ENCODE measurements at regions not wholly inside any gene's neighbourhood (a gene's known extent, or its start where the extent isn't known, plus 50 kb on each side); places are given as distances from the start of the nearest gene placed in this dataset.
"Not testable (repeated sequence)": the region's sequence is repeated elsewhere in the genome, so short reads cannot be mapped to it uniquely, and the experiment has no call there.

DNA sequence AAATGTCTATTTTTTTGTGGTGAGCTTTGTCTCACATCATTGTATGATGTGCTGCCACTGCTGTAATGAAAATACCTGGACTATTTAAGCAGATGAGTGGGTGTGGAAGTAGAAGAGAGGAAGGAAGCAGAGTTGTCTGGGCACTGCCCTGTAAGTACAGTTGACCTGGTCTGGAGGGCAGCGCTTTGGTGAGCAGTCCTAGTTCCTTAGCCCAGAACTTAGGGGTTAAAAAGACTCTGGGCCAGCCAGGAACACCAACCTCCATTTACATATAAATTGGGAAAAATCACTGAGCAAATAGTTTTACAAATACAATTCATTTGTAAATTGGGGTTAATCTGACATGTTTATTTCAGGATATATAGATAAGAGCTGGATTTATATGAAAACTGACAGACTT lies 347.1 kb upstream of the FAT1 start:
- FAIRE-seq, result no peak

- no peak for FAIRE-seq
Measured at GRCh38 chr4:187071946-187072600, 348.4 kb upstream of the FAT1 start.

DNA sequence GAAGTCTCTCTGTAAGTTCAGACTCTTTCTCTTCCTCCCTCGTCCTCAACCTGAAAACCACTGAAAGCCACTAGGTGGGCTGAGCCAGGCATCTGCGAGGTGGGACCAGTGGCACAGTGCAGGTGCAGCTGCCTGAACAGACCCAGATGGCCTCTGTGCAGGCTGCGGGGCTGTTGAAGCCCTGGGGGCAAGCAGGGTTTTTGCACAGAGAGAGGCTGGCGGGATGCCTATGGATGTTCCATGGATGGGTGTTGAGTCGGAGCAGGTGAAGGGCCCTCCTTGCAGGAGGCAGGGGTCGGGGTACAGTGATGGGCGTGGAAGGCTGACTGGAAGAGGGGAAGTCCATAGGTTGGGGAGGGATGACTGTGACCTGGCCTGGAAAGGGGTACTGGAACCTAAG lies 350.2 kb upstream of the FAT1 start:
- FAIRE-seq, result no peak

GRCh38 chr4:187075514-187075913 lies 351.9 kb upstream of the FAT1 start:
- no peak for FAIRE-seq

GRCh38 chr4:187077744-187078401 lies 354.2 kb upstream of the FAT1 start:
- no peak for FAIRE-seq

GRCh38 chr4:187084701-187085100 lies 361.0 kb upstream of the FAT1 start:
- FAIRE-seq, result no peak

DNA sequence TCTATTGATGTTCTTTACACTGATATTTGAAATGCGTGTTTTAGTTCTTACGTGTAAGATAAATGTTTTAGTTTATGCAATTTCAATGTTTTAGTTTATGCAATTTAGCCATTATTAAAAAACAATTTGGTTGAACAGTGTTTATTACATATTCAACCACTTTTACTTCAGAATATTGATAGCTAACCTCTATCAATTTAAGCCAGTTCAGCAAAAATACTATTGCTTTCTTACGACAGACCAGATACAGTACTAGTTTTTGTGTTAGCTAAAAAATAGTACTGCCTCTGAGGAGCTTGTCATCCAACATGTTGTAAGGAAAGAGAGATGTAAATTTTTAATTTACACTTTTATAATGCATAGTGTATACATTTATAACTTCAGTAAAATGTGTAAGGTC lies 361.7 kb upstream of the FAT1 start:
- no peak for FAIRE-seq

DNA sequence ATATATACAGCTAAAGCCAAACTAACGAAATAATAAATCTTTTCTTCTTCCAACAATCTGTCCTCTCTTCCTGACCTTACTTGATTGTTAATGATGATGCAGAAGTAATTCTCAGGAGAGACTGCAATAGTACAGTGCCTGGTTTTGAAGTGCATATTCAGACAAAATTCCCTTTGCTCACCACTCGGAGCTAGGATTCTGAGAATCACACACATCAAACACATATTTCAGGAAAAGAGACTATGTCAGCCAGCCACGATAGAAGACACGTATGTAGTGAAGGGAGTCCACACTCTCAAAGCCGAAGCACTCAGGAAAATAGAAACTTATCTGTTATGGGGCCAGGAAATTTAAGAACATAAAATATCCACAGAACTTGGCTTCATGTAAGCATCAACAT lies 362.5 kb upstream of the FAT1 start:
- FAIRE-seq, result no peak

DNA sequence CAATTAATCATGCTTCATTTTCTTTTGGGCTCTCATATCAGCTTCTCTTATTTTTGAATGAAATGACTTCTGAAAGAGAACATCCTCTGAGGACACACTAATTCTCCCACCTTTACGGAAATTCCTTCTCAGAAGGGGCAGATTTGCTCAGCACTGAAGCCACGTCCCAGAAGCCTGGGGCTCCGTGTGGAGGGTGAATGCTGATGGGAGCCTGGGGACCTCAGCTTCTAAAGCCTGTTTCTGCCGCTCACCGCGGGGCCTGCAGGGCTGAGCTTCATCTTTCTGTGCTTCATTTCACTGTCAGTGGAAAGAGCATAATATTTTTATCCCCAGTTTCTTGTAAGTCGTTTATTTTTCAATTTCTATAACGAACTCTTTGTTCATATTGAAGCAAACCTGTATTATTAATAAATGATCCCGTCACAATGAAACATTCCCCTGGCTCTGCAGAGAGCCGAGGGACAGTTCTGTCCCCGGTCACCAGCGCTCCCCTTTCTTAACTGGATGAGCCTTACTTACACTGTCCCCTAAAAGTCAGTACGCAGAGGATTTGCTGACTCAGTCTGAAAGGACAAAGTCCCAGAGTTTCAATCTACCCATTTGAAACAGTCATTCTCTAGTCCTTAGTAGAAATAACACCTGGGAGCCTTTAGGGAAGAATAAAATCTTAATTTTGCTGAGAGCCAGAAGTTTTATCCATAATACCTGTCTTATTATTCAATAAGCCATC lies 364.6 kb upstream of the FAT1 start:
- FAIRE-seq, result no peak

- no peak for FAIRE-seq
Measured at GRCh38 chr4:187090401-187090800, 366.7 kb upstream of the FAT1 start.

DNA sequence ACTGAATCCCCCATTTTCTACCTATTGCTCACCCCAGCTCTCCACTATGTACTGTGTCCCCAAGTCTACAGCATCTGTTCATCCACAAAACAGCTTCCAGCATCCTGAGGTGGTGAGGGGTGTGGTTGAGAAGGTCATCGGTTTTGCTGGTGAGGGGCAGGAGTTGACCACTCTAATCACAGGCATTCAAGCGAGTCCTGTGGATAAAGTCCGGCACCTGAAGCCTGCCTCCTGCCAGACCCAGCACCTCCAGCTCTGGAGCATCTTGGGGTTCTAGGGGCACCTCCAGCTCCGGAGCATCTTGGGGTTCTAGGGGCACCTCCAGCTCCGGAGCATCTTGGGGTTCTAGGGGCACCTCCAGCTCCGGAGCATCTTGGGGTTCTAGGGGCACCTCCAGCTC lies 367.2 kb upstream of the FAT1 start:
- FAIRE-seq, result not testable (repeated sequence)

DNA sequence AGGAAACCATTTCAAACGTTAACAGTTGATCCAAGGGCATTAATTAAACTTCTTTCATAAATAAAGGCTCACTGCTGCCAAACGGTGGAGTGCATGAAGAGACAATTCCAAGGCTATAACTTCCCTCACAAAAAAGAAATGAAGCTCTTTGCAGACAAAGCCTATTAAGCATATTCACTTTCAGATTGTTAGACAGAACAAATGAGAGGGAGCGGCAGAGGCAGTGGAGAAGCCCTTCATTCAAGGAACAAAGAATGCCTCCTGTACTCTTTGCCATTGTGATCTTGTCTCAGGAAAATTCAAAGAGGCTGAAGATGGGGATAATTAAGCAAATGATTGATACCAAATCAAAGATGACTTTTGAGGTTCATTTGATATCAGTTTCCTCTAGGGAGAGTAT lies 370.5 kb upstream of the FAT1 start:
- FAIRE-seq, result no peak

GRCh38 chr4:187098429-187098828 lies 374.8 kb upstream of the FAT1 start:
- FAIRE-seq, result no peak

- no peak for FAIRE-seq
Measured at GRCh38 chr4:187103351-187103750, 379.7 kb upstream of the FAT1 start.

DNA sequence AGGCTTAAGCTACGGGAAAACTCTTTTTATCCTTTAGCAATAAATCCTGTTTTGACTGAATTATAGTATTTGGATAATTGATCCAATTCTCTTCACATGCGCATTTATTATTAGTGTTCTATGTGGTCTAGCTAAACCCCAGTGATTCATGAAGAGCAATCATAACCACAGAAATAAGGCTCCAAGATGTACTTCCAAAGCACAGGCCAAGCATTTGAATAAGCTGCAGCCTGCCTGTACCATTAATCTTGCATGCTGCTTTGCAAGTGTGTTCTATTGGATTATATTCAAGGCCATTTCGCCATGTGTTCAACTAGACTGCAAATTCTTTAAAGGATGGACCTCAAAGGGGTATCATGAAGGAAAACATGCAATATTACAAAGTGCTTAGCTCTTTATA lies 385.2 kb upstream of the FAT1 start:
- FAIRE-seq, result no peak

DNA sequence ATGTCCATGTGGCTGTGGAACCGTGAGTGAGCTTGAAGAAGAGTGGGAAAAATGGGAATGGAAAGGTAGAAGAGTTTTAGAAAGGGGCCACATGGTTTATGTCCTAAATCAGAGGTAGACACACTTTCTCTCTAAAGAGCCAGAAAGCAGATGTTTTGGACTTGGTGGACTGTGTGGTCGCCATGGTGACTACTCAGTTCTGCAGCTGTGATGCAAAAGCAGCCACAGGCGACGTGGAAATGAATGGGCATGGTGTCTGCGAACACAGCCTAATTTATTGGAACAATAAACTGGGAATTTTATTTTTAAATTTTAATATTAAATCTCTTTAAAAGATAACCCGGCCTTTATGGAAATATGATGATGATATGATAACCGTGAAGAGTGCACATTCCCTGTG lies 386.0 kb upstream of the FAT1 start:
- no peak for FAIRE-seq

GRCh38 chr4:187118166-187118565 lies 394.5 kb upstream of the FAT1 start:
- no peak for FAIRE-seq

- no peak for FAIRE-seq
Measured at GRCh38 chr4:187118602-187119120, 395.0 kb upstream of the FAT1 start.

DNA sequence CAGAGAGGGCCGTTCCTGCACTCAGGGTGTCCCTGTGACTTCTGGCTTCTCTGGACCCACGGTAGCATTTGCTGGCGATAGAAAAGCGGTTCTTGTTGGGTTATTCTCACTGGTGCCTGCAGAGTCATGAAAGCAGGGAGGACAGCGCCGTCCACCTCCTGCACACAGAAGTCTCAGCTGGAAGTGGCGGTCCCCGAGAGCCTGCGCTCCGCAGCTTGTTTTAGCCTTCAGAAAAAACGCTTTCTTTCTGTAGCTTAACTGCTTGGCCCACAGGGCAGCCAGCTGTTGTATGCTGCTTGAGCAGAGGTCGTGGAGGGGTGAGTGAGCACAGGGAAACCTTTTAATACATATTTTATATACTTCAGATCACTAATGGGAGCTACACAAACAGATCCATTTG lies 400.7 kb upstream of the FAT1 start:
- no peak for FAIRE-seq

DNA sequence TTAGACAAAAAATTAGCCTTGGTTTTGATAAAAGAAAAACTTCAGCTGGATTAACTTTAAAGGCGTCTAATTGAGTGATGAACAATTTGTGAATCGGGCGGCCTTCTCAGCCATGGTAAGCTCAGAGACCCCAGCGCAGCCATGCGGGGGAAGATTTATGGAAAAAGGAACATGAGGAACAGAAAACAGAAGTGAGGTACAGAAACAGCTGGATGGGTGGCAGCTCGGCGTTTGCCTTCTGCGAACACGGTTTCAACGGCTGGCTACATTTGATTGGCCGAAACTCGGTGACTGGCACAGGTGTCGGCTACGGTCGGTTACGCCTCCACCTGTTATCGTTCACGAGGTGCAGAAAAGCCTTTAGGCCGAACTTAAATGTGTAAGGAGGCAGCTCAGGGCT lies 401.4 kb upstream of the FAT1 start:
- FAIRE-seq, result no peak

GRCh38 chr4:187127456-187127855 lies 403.8 kb upstream of the FAT1 start:
- no peak for FAIRE-seq

DNA sequence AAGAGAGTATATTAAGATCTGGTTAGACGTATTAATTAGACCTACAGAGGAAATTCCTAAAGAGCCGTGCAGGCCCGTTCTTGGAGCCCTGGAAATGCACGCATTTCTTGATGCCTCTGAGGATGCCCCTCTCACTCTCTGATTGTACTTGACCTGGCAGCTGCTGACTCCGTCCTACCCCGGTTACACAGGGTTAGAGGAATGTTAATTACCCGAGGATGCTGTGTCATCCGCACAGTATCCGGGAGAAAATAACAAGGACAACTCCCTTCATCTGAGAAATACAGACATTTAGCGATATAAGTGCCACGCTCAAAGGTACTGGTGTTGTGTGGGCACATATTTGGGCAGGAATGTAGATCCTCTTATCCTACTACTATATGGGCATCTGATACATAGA lies 404.6 kb upstream of the FAT1 start:
- no peak for FAIRE-seq

DNA sequence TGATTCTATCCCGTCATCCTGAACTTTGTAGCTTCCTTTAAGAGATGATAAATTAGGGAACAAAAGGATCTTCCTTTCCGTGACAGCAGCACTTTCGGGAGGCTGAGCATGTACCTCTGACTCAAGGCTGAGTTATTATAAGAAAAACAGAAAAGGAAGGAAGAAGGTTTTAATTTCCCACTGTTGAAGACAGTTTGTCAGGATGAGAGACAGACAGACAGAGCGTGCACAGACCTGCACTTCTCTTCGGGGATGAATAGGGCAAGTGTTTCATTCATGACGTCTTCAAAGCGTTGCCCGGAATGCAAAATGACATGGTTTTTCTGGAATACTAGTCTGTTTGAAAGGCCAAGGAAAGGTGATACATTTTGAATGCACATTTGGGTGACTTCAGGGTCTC lies 405.3 kb upstream of the FAT1 start:
- no peak for FAIRE-seq

GRCh38 chr4:187131826-187132225 lies 408.2 kb upstream of the FAT1 start:
- not testable (repeated sequence) for FAIRE-seq
